ENCODE measurements at regions not wholly inside any gene's neighbourhood (a gene's known extent, or its start where the extent isn't known, plus 50 kb on each side); places are given as distances from the start of the nearest gene placed in this dataset.

- CTCF ChIA-PET: interaction anchor here (0.7 kb wide), 1 partner anchor 202 kb away, joined by 4 read pairs; no protein-coding TSS in a partner anchor
- H3K27ac ChIP-seq: no peak overlapping the region
- TF ChIP-seq CTCF (conservative IDR thresholded peaks at IDR 0.05; ENCODE audit: low read depth): no peak
- DNase-seq (ENCODE audit: low spot score): no peak
- POLR2A ChIA-PET (ENCODE audit: low non-redundant PET): no interaction called here
These were observed 78.4 kb downstream of the ADAMTS15 start for GRCh38 chr11:130526846-130527245.

- DNase-seq (ENCODE audit: low spot score): no peak
- POLR2A ChIA-PET (ENCODE audit: low non-redundant PET): interaction anchor here (0.5 to 0.6 kb wide), 2 partner anchors 71 to 264 kb away, joined by 3 to 7 read pairs; no protein-coding TSS in a partner anchor
- TF ChIP-seq CTCF (conservative IDR thresholded peaks at IDR 0.05; ENCODE audit: low read depth): no peak
- CTCF ChIA-PET: interaction anchor here (0.6 kb wide), 1 partner anchor 576 kb away, joined by 3 read pairs; no protein-coding TSS in a partner anchor
- no peak overlapping the region for H3K27ac ChIP-seq
These were observed 79.3 kb downstream of the ADAMTS15 start for GRCh38 chr11:130527636-130528297.

GRCh38 chr11:130528298-130529261 lies 80.1 kb downstream of the ADAMTS15 start:
- TF ChIP-seq CTCF (conservative IDR thresholded peaks at IDR 0.05; ENCODE audit: low read depth): no peak
- POLR2A ChIA-PET (ENCODE audit: low non-redundant PET): interaction anchor here (0.5 to 0.6 kb wide), 2 partner anchors 72 to 263 kb away, joined by 3 to 7 read pairs; no protein-coding TSS in a partner anchor
- DNase-seq (ENCODE audit: low spot score): no peak
- CTCF ChIA-PET: interaction anchor here (0.6 kb wide), 1 partner anchor 576 kb away, joined by 3 read pairs; no protein-coding TSS in a partner anchor
- no peak overlapping the region for H3K27ac ChIP-seq

- ChIA-PET POLR2A (ENCODE audit: low non-redundant PET) (no interaction called here), CTCF (interaction anchor here (0.7 kb wide), 1 partner anchor 298 kb away, joined by 6 read pairs; no protein-coding TSS in a partner anchor)
- DNase-seq (ENCODE audit: low spot score): no peak
- TF ChIP-seq CTCF (conservative IDR thresholded peaks at IDR 0.05; ENCODE audit: low read depth): no peak
- H3K27ac ChIP-seq: no peak overlapping the region
These were observed 80.9 kb downstream of the ADAMTS15 start for GRCh38 chr11:130529366-130529765.

GRCh38 chr11:130531061-130531460 lies 82.6 kb downstream of the ADAMTS15 start:
- no peak for TF ChIP-seq CTCF (conservative IDR thresholded peaks at IDR 0.05; ENCODE audit: low read depth)
- H3K27ac ChIP-seq: no peak overlapping the region
- DNase-seq (ENCODE audit: low spot score): no peak
- POLR2A ChIA-PET (ENCODE audit: low non-redundant PET): interaction anchor here (0.5 kb wide), 1 partner anchor 532 kb away, joined by 3 read pairs; no protein-coding TSS in a partner anchor
- CTCF ChIA-PET: no interaction called here

- ChIA-PET CTCF (no interaction called here), POLR2A (ENCODE audit: low non-redundant PET) (no interaction called here)
- no peak for DNase-seq (ENCODE audit: low spot score)
- no peak for TF ChIP-seq CTCF (conservative IDR thresholded peaks at IDR 0.05; ENCODE audit: low read depth)
- no peak overlapping the region for H3K27ac ChIP-seq
These were observed 84.8 kb downstream of the ADAMTS15 start for GRCh38 chr11:130533113-130533798.

All from RWPE1 (cell line).